Kidney epithelial cell (primary cell): ENCODE measurements at regions not wholly inside any gene's neighbourhood (a gene's known extent, or its start where the extent isn't known, plus 50 kb on each side); places are given as distances from the start of the nearest gene placed in this dataset.

Experiments
- DNase-seq: peaks from one replicate; pipeline ENCODE4 v3.0.0-alpha.2; 2010; ENCODE audit warnings: low read depth
- H3K27me3 ChIP-seq: 2 replicates; pipeline ENCODE4 v1.6.0; 2011; ENCODE audit warnings: low read length; ENCODE audit not compliant: control insufficient read depth, insufficient read depth
- H3K36me3 ChIP-seq: 2 replicates; pipeline ENCODE4 v1.5.1; 2011; ENCODE audit warnings: low read length; ENCODE audit not compliant: control insufficient read depth, insufficient read depth
- H3K4me3 ChIP-seq: 2 replicates; pipeline ENCODE4 v1.5.1; 2011; ENCODE audit warnings: low read depth, mild to moderate bottlenecking, control low read depth, low read length
- TF ChIP-seq, protein P1 (sequence below): IDR thresholded peaks from 2 replicates; pipeline ENCODE4 v1.5.1; 2011; ENCODE audit warnings: mild to moderate bottlenecking, moderate library complexity, low read length, control low read depth, inconsistent platforms; ENCODE audit not compliant: insufficient read depth, poor library complexity, severe bottlenecking

DNA sequence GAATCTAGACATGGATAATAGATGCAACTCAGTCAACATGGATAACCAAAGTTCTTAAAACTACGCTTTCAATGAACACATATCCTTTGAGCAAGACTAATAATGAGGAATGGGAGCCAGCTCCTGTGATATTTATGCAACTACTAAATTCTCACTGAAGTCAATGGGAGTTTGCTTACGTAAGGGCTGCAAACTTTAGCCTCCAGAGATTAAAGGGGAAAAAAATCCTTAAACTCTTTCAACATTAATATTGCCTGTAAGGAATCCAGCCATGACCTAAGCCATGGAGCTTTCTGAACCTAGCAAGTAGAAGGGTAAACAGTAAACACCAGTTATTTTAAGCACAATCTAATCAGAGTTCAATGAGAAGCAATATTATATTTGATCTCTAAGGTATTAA is 125.2 kb upstream of the PITX2 start:
- Histone ChIP-seq H3K36me3 (no peaks in the 10 kb centered on the region), H3K4me3 (no peak overlapping the region), H3K27me3 (no peaks in the 10 kb centered on the region)
- TF ChIP-seq, protein P1, sequence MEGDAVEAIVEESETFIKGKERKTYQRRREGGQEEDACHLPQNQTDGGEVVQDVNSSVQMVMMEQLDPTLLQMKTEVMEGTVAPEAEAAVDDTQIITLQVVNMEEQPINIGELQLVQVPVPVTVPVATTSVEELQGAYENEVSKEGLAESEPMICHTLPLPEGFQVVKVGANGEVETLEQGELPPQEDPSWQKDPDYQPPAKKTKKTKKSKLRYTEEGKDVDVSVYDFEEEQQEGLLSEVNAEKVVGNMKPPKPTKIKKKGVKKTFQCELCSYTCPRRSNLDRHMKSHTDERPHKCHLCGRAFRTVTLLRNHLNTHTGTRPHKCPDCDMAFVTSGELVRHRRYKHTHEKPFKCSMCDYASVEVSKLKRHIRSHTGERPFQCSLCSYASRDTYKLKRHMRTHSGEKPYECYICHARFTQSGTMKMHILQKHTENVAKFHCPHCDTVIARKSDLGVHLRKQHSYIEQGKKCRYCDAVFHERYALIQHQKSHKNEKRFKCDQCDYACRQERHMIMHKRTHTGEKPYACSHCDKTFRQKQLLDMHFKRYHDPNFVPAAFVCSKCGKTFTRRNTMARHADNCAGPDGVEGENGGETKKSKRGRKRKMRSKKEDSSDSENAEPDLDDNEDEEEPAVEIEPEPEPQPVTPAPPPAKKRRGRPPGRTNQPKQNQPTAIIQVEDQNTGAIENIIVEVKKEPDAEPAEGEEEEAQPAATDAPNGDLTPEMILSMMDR = no peak
- no peak for DNase-seq

DNA sequence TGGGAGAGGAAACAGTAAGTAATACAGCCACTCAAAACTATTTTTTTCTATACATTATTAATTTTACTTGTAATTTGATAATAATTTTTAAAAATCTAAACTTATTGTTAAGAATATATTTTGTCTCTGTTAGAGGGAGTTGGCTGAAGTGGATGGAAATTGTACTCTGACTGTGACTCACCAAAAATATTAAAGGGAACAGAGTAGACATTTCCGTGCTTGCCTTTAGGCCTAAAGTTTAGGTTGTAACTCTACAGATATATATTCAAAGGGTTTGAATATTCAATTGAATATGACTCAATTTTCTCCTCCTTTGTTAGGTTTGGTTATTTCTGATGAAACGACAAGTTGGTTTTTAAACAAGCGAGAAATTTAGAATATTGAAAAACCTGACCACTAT is 128.3 kb upstream of the PITX2 start:
- TF ChIP-seq, protein P1 = no peak
- H3K4me3 ChIP-seq = no peak overlapping the region
- no peaks in the 10 kb centered on the region for H3K27me3 ChIP-seq
- H3K36me3 ChIP-seq = no peaks in the 10 kb centered on the region
- DNase-seq = no peak

DNA sequence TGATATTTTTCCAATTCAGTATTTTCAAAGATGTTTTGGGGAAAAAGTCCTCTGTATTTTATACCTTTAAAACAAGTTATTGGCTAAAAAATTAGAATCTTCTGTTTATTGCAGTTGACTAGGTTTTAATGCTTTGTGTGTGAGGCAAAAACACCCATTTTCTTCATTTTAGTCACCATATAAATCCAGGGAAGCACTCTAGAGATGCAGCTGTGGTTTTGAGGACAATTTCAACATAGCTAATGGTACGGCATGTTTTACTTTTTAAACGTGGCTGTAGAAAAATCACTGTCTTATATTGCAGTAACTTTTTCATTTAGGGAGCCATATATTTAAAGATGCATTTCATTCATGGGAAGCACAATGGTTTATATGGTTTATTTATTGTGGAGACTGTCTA is 129.1 kb upstream of the PITX2 start:
- TF ChIP-seq, protein P1 = no peak
- Histone ChIP-seq H3K4me3 (no peak overlapping the region), H3K36me3 (no peaks in the 10 kb centered on the region), H3K27me3 (no peaks in the 10 kb centered on the region)
- no peak for DNase-seq

DNA sequence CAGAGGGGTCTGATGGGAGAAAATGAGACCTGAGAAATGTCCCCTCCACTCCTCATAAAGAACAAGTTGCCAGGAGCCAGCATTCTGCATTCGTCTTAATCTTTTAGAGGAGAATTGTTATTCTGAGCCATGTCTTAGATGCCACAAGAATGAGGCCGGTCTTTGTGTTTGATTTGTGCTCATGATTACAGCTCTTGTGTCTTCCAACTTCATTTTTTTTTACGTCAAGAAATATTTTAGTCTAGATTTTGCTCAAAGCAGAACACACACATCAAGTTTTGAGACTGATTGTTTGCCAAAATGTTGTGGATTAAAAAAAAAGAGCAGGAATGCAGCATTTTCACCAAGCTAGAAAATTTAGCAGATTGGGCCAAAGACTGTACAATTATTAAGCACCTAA is 130.6 kb upstream of the PITX2 start:
- Histone ChIP-seq H3K36me3 (no peaks in the 10 kb centered on the region), H3K4me3 (no peak overlapping the region), H3K27me3 (no peaks in the 10 kb centered on the region)
- TF ChIP-seq, protein P1 = no peak
- no peak for DNase-seq

DNA sequence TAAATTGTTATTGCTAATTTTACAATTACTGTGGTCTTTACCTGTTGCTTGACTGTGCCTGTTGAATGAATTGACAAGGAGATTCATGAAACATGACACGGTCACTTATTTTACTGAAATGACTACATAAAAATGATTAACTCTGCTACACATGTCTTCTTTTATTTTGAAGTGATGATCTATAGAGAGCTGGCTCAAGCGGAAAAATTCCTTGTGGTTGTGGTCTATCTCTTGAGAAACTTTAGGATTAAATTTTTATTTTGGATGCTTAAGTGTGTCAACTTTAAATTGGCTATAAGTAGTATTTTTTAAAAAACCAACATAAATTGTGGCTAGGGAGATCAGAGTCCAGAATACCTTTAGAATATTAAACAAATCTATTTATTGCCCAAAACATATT is 131.8 kb upstream of the PITX2 start:
- no peak for DNase-seq
- Histone ChIP-seq H3K4me3 (no peak overlapping the region), H3K36me3 (no peaks in the 10 kb centered on the region), H3K27me3 (no peaks in the 10 kb centered on the region)
- TF ChIP-seq, protein P1 = no peak

DNA sequence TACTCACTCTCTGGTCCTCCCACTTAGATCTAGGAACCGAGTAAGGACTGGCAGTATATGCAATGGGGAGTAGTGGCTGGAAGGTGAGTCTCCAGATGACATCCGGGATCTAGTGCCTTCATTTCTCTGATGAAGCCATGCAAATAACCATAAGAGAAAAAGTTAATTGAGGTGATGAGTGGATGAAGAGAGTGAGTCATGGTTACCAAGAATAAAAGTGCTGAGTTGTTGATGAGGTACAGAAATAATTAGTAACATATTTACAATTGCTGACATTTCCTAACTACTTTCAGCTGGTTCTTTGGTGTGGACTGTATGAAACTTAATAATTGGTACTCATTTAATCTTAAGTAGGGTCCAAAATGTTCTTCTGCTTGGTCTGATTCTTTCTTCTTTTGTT is 146.7 kb upstream of the PITX2 start:
- Histone ChIP-seq H3K36me3 (no peaks in the 10 kb centered on the region), H3K4me3 (no peak overlapping the region), H3K27me3 (no peaks in the 10 kb centered on the region)
- TF ChIP-seq, protein P1 = no peak
- DNase-seq = no peak
